ENCODE measurements at regions not wholly inside any gene's neighbourhood (a gene's known extent, or its start where the extent isn't known, plus 50 kb on each side); places are given as distances from the start of the nearest gene placed in this dataset.
"Not testable (repeated sequence)": the region's sequence is repeated elsewhere in the genome, so short reads cannot be mapped to it uniquely, and the experiment has no call there.

GRCh38 chr18:55735199-55735855 lies 147.3 kb upstream of the TCF4 start:
- Histone ChIP-seq H3K9me3 (no peaks in the 10 kb centered on the region), H3K4me3 (no peak overlapping the region), H3K4me1 (ENCODE audit: insufficient read depth) (peaks cover 1% of the 10 kb centered on the region), H3K27ac (no peak overlapping the region), H3K36me3 (no peaks in the 10 kb centered on the region), H3K27me3 (no peaks in the 10 kb centered on the region)
- WGBS, 3 donors = 90 to 93% (median 92%) methylated on average over 3 of the region's 3 CpGs
- no peak for DNase-seq
- intact Hi-C loops (cut with DNase I) = no loop called here
- no peak for TF ChIP-seq CTCF (IDR thresholded peaks at IDR 0.05)
- no peak for TF ChIP-seq POLR2A (IDR thresholded peaks at IDR 0.05)
- TF ChIP-seq EP300 (IDR thresholded peaks at IDR 0.05) = no peak

- TF ChIP-seq POLR2A (IDR thresholded peaks at IDR 0.05) (no peak), EP300 (IDR thresholded peaks at IDR 0.05) (no peak), CTCF (IDR thresholded peaks at IDR 0.05) (no peak)
- Histone ChIP-seq H3K4me1 (ENCODE audit: insufficient read depth) (peaks cover 1% of the 10 kb centered on the region), H3K27ac (no peak overlapping the region), H3K27me3 (no peaks in the 10 kb centered on the region), H3K9me3 (no peaks in the 10 kb centered on the region), H3K36me3 (no peaks in the 10 kb centered on the region), H3K4me3 (no peak overlapping the region)
- DNase-seq = no peak
- WGBS, 3 donors = 93 to 96% (median 93%) methylated on average over 2 of the region's 2 CpGs
- intact Hi-C loops (cut with DNase I) = no loop called here
Measured at GRCh38 chr18:55732227-55733106, 144.5 kb upstream of the TCF4 start.

- Histone ChIP-seq H3K9me3 (no peaks in the 10 kb centered on the region), H3K27ac (no peak overlapping the region), H3K27me3 (no peaks in the 10 kb centered on the region), H3K36me3 (no peaks in the 10 kb centered on the region), H3K4me1 (ENCODE audit: insufficient read depth) (peaks cover 1% of the 10 kb centered on the region), H3K4me3 (no peak overlapping the region)
- WGBS, 3 donors = 41 to 55% (median 49%) methylated on average over 4 of the region's 4 CpGs
- no peak for DNase-seq
- TF ChIP-seq POLR2A (IDR thresholded peaks at IDR 0.05) = no peak
- TF ChIP-seq EP300 (IDR thresholded peaks at IDR 0.05) = no peak
- no peak for TF ChIP-seq CTCF (IDR thresholded peaks at IDR 0.05)
- intact Hi-C loops (cut with DNase I) = no loop called here
Measured at GRCh38 chr18:55731594-55732042, 143.6 kb upstream of the TCF4 start.

GRCh38 chr18:55721006-55721405 lies 133.0 kb upstream of the TCF4 start:
- intact Hi-C loops (cut with DNase I); H3K4me3 ChIP-seq; H3K27ac ChIP-seq; H3K27me3 ChIP-seq; H3K4me1 ChIP-seq (ENCODE audit: insufficient read depth); DNase-seq; H3K36me3 ChIP-seq; H3K9me3 ChIP-seq: not testable (repeated sequence)
- WGBS, 3 donors = 92 to 93% (median 93%) methylated on average over 15 to 21 of the region's 21 CpGs

GRCh38 chr18:55713707-55714106 lies 125.7 kb upstream of the TCF4 start:
- intact Hi-C loops (cut with DNase I) = no loop called here
- no peaks in the 10 kb centered on the region for H3K36me3 ChIP-seq
- H3K4me3 ChIP-seq = no peak overlapping the region
- no peaks in the 10 kb centered on the region for H3K4me1 ChIP-seq (ENCODE audit: insufficient read depth)
- no peak overlapping the region for H3K27ac ChIP-seq
- TF ChIP-seq EP300 (IDR thresholded peaks at IDR 0.05) = no peak
- TF ChIP-seq CTCF (IDR thresholded peaks at IDR 0.05) = no peak
- no peak for TF ChIP-seq POLR2A (IDR thresholded peaks at IDR 0.05)
- H3K27me3 ChIP-seq = no peaks in the 10 kb centered on the region
- no peak for DNase-seq
- peaks cover 0 to 2% of the 10 kb centered on the region in 2 donors for H3K9me3 ChIP-seq

All from ovary (tissue), 7 donors.